GM19395 (cell line): ENCODE measurements at regions not wholly inside any gene's neighbourhood (a gene's known extent, or its start where the extent isn't known, plus 50 kb on each side); places are given as distances from the start of the nearest gene placed in this dataset.

Experiments used
- ATAC-seq: cut with Tn5 transposase; IDR thresholded peaks from one replicate; pipeline ENCODE4 v1.9.1; 2021; ENCODE audit warnings: mild to moderate bottlenecking, moderate library complexity; ENCODE audit not compliant: unreplicated experiment

DNA sequence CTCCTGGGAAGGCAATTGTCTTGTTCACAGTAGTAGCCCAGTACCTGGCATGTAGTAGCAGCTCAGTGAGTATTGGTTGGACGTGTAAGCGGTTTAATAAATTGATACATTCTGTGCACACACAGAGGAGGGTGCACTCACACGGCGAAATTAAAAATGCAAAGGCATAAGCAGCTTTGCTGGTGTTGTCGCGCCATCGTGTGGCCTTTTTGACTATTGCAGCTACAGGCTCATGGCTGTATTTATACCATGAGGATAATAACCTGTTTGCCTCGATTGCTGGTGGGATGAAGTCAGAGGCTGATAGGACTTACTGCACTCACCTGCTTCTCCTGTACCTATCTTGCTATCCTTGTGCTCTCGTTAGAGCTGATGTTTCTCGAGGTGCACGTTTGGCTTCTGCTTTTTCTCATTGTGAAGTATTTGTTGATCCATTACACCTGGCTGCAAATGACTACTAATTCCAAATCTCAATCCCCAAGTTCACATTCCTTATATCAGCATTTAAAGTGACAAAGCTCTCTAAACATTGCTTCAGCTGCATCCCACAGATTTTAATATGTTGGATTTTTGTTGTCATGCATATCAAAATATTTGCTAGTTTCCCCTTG lies 61.5 kb downstream of the TBXT start:
- peak; percentile 91 for ATAC-seq

DNA sequence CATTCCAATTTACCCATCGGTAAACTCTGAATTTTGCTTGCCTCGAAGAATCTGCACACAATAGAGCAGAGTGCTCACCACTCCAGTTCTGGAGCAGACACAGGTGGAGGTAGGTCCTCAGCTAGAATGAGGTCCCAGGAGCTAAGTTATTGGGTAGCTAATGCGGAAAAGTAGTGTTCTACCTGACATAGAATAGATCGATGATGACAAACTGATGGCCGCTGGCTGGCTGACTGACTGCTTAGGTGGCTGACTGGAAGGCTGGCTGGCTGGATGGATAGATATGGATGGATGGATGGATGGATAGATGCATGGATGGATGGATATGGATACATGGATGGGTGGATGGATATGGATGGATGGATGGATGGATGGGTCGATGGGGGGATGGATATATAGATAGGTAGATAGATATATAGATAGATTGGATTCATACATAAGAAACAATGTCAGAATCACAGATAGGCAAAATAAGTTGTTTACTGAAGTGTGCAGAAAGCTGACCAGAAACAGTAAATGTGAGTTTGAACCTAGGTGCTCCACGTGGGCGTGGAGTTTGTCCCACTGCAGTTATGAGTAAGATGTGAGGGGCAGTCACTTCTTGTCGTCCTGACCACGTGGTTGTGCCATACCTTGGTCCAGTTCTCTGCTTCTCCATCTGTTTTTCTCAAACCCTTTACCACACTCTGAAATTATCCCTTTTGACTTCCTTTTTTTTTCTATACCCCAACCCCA lies 62.1 kb downstream of the TBXT start:
- peak; percentile 20 for ATAC-seq

DNA sequence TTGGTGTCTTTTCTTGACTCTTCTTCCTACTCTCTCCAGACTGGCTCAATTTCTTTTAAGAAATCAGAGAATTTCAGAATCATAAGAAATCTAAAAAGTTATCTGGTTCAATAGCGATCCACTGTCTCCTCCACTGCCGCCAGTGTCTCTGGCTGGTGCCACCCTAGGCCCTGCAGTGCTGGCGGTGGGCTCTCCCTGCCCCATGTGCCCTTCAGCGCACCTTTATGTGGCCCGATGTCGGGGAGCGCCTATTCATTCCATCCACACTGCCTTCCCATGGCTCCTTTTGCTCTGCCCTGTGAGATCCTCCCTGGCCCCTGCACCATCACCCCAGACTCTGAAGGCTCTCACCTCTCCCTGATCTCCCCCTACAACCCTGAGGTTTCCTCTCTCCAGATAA lies 62.8 kb downstream of the TBXT start:
- ATAC-seq = no peak

DNA sequence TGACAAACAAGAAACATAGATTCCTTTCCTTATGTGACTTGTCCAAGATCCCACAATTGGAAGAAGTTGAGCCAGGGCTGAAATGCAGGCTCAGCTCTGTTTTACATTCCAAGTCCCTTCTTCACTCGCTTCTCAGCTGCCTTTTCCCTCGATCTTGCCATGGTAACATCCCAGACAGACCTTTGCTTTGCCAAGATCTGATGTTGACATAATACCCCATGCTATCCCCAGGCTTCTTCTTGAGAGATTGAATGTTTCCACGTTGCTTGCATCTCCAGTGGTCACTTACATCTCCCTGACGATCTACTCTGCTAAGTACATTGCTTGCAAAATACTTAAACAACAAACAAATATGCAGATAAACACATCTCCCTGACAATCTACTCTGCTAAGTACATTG lies 63.5 kb downstream of the TBXT start:
- no peak for ATAC-seq

DNA sequence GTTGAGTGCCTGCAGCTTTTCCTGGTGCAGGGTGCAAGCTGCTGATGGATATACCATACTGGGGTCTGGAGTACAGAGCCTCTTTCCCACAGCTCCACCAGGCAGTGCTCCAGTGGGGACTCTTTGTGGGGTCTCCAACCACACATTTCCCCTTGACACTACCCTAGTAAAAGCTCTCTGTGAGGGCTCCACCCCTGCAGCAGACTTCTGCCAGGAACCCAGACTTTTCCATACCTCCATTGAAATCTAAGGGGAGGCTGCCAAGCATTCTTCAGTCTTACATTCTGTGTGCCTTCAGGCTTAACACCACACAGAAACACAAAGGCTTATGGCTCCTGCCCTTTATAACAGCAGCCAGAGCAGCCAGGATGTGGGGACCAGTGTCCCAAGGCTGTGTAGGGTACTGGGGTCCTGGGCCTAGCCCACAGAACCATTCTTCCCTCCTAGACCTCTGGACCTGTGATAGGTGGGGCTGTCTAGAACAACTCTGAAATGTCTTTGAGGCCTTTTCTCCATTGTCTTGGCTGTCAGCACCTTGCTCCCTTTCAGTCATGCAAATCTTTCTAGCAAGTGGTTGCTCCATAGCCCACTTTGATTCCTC lies 65.7 kb downstream of the TBXT start:
- no peak for ATAC-seq

DNA sequence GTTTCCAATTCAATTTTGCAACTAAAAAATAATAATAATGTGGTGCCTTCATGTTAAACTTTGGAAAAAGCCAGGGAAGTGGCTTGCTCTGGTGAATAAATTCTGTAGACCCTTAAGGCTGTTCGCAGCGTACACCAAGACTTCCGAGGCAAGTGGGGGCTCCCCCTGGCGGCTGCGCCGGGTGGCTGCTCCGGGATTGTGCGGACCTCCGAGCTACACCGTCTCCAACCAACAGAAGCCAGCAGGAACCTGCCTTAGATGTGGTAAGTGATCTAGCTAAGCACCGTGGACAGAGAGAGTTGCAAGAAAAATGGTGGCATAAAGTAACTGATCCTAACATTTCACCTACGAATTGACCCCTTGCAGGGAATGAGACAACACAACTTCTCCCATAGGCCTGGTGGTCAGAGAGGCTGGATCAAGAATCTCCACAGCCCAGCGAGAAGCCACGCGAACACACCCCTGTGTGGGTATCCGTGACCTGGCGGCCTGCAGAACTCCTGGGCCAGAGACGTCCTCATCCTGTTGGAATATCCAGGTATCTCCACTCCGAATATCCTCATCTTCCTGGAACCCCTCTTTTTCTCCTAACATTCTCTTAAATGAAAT lies 69.6 kb downstream of the TBXT start:
- ATAC-seq = peak; percentile 95

DNA sequence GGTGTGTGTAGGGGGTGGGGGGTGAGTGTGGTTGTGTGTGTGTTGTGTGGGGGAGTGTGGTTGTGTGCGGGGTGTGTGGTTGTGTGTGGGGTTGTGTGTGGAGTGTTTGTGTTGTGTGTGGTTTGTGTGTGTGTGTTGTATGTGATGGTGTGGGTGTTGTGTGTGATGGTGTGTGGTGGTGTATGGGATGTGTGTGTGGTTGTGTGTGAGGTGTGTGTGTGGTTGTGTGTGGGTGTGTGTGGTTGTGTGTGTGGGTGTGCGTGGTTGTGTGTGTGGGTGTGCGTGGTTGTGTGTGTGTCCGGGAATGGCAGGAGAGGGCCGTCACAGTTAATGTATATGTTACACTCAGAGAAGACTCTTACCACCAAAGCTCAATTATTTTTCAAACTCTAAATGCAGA lies 79.8 kb downstream of the TBXT start:
- ATAC-seq = no peak

DNA sequence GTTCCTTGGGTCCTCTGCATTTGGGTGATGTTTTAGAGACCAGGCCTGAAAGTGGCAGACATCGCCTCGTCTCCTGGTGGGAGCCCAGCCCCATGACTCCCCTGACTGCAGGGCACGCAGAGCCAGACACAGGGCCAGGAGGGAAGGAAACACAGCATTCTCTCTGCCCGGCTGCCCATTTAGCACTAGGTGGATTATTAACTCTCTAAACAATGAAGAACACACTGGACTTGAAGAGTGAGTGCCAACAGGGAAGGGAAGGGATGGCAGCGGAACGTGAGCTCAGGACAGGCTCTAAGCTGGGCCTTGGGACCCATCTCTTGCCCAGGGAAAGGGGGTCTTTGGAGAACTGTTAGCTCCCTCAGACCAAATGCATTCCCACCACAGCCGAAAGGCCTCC lies 80.4 kb downstream of the TBXT start:
- no peak for ATAC-seq

DNA sequence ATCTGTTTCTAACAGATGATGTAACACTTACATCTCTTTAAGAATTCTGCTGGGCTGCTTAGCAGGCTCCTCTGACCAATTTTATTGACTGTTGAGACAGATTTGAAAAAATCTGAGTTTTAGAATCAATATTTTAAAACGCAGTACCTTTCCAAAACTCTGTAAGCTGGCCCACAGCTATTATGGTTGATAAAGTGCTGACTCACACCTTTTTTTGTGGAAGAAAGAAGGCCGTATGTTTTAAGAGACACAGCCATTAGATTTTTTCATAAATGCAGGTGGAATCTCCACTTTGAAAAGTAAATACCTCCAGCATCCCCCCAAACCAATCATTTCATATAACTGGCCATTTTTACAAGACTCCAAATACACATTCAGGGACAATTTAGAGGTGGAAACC lies 82.2 kb downstream of the TBXT start:
- ATAC-seq = no peak

DNA sequence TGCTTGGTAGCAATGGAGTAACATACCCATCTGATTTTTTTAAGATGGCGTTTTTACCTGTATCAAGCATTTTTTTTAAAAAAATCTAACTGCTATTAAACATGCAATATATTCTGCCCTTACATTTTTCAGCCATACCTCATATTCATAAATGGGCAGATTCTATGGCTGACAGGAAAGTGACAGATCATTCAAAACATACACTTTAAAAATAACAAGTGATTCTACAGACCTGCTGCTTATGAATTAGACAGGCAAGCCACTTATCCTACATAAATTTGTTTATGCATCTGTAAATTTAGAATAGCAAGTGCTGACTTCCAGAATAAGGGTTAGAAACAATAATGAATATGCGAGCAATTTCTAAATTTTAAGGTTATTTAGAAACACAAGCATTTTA lies 82.7 kb downstream of the TBXT start:
- ATAC-seq = no peak

DNA sequence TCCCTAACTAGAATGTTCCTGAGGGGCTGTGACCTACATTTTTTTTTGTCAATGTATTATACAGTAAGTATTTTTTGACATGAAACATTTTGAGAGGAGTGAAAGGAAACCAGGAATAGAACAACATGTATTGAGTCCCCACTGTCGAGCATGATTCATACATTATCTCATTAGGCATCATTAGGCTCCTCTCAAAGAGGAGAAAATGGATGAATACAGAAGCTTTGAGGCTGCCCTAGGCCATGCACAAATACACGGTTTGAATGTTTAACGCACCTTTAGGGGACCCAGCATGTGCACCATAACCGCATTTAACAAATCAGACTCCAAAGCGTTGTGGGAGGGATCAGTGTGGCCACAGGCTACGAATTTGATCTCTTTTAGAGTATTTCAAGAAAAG lies 87.8 kb downstream of the TBXT start:
- no peak for ATAC-seq

DNA sequence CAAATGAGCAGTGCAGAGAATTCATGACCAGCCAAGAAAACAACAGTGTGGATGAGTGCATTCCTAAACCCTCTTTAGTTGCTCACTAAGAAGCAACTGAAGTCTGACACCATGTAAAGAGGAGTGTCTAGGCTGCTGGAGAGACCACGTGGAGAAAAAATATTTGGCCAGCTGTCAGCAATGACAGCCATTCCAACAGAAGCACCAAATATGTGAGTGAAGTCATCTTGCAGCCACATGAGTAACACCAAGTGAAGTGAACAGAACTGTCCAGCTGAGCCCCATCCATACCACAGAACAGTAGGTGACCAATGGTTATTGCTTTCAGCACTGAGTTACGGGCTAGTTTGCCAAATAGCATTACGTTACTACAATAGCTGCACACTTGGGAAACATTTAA lies 89.4 kb downstream of the TBXT start:
- no peak for ATAC-seq

DNA sequence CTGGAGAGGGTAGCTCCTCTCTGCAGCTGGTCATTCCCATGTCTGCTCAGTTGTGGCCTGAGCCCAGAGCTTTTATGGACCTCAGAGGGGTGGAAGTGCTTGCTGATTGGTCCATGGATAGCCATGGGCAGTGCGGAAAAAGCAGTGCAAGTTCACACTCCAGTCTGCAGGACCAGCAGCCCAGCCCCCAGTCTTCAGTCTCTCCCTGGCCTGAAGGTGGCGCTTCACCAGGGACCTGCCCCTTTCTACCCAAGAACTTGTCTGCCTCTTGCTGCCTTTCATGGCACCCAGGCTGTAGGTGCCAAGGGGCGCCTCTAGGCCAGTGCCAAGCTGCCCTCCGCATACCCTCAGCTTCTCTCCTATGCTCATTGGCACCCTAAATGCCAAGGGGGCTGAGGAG lies 91.0 kb downstream of the TBXT start:
- ATAC-seq = no peak

DNA sequence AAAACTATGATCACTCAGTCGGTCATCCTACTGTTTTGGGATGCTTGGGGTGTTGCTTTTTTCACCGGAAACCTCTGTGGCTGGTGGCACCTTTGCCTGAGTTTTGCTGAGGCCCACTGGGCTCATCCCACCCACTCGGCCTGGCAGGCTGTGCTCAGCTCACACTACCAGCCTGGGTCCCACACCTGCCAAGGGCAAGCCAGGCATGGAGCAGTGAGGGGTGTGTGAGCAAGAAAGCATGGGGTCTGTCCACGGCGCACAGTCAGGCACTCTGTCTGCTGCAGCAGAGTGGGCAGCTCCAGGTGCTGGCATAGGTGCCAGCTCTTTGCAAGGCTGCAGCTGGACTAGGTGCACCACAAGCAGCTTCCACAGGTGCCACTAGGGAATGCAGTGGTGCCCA lies 91.7 kb downstream of the TBXT start:
- no peak for ATAC-seq

DNA sequence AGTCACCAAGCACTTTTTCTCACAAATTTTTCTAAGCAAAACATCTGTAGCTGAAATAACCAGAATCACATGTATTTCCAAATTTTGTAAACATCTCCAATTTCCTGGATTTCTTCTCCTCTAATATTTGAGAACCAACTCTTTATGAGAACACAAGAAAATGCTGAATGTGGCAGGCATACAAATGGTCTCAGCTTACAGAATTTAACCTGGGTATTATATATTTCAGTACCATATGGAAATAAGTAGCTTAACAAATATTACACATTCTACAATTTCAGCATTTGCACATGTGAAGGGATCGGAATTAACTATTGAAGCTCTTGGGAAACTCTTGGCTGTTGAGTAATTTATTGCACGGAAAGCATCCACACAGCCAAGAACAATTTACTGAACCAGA lies 92.5 kb downstream of the TBXT start:
- no peak for ATAC-seq

DNA sequence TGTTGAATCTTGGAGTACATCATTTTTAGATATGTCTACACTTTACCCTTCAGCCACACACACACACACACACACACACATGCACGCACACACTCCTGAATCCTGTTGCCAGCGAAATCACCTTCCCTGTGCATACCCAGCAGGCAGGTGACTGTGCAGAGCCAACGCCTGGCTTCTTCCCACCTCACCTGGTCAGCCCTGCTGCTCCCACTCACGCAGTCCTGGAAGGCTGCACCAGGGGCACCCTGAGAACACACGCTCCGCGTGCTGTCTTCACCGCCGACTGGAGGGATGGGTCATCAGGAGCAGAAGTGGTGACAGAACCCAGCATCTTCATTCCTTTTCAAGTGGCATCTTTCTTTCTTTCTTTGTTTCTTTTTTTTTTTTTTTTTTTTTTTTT lies 94.6 kb downstream of the TBXT start:
- no peak for ATAC-seq

DNA sequence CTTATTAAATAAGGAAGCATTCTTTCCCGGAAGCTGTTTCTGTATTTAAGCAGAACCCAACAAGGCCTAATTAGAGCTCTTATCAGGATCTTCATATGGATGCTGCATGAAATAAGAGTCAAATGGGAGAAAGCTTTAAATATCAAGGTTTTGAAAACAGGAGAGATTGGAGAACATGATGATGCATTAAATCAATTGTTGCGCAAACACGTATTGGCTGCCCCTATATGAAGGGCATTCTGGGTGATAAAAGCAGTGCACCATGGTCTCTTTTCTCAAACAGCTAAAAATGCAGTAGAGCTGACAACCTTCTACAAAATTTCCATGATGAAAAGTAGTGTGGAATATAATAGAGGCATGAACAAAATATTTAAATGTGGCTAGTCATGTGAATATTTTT lies 98.9 kb downstream of the TBXT start:
- no peak for ATAC-seq

DNA sequence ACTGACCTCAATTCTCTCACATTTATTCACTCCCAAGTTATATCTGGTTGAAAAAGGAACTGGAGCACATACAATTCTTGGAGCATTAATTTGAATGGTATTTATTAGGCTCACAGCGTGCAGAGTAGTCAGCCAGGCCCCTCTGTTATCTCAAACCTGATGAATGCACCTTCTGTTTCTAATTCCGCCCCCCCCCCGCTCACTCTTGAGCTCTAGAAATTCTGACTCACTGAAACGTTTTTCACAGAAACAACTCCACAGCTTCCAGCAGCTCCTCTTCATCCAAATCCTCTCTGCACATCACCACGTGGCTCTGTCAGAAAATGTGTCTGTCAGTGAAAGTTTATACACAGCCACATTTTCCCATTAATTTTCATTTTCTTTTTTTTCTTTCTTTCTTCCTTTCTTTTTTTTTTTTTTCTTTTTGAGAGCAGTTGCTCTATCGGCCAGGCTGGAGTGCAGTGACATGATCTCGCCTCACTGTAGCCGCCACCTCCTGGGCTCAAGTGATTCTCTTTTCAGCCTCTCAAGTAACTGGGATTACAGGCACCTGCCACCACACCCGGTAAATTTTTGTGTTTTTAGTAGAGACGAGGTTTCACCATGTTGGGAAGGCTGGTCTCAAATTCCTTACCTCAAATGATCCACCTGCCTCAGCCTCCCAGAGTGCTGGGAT lies 109.4 kb downstream of the TBXT start:
- ATAC-seq = no peak

DNA sequence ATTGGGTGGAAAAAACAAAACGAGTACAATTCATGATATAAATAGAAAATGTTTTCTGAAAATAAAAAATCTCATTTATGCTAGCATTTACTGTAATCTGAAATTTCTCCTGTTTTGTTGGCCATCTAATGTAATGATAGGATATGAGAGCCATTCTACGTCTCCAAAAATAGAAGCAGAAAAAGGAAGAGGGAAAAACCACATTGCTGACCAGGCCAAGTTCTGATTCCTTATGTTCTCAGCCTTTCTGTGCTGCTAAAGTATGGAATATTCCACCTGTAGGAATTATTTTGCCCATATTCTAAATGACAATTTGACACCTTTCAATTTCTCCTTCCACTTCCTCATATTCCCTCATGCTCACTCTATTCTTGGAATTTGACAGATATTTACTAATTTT lies 110.2 kb downstream of the TBXT start:
- no peak for ATAC-seq

DNA sequence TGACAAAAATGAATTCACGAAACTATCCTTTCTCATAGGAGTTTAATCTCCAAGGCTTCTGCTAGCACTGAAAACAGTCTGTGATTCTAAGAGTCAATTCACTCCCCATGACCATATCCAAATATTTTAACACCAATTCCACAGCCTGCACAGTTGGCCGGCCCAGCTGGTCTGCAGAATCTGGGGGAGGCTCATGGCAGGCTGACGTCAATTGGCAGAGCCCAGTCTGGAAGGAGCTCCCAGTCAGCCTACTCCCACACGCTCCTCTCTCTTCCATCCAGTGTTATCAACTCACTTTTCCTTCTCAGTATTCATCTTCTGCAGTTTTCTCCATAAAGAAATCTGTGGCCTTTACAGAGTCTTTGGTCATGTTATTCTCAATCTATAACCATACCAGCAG lies 111.0 kb downstream of the TBXT start:
- ATAC-seq = no peak

DNA sequence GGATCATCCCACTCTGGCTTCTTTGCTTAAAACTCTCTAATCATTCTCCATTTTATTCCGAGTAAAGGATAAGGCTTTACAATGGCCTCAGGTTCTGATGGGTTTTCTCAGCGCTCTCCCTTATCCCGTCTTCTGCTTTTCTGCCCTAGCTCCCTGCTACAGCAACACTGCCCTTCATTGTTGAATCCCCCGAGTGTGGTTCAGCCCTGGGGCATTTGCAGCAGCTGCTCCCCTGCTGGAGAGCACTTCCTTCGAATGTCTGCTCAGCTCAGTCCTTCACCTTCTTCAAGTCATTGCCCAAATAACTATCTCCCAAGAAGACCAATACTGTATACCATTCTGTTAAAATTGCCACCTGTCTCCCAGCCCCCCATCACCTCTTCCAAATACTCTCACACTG lies 111.8 kb downstream of the TBXT start:
- no peak for ATAC-seq

DNA sequence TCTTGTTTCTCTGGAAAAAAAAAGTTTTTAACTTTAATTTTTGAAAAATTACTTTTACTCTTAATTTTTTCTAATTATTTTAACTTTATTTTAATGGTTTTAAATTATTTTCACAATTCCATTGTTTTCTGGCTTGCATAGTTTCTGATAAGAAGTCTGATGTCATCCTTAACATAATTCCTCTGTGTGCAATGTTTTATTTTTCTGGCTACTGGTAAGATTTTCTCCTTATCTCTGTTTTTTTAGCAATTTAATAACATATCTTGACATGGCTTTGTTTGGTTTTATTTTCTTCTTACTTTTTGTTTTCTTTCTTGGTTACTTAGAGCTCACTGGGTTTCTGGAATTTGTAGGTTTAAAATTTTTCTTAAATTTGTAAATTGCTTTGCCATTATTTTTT lies 114.8 kb downstream of the TBXT start:
- no peak for ATAC-seq
